Left cardiac atrium (tissue), 4 donors: ENCODE measurements at regions not wholly inside any gene's neighbourhood (a gene's known extent, or its start where the extent isn't known, plus 50 kb on each side); places are given as distances from the start of the nearest gene placed in this dataset.
"Not testable (repeated sequence)": the region's sequence is repeated elsewhere in the genome, so short reads cannot be mapped to it uniquely, and the experiment has no call there.

Source experiments
- ATAC-seq, 2 donors: fragments of 200-7000 bp; cut with Tn5 transposase; one replicate each; pipeline ENCODE4 v1.9.1; 2020; ENCODE audit warnings: mild to moderate bottlenecking in 2 of 2, moderate library complexity in 2 of 2
- DNase-seq: peaks from one replicate; pipeline ENCODE4 v3.0.0-alpha.2; 2020
- intact Hi-C, 2 donors: fragments of 100-400 bp; cut with DNase I; formaldehyde crosslinking; loops; one replicate each; pipeline versions ENCODE4 v1.14.1 to v1.15.1; 2022 to 2023
- donor health status: DM: no; HTN: yes; CAD: no.
- donor health status: DM: no; HTN: yes; CAD: no; lungs with severe emphysema.
- donor health status: DM: yes; HTN: yes; CAD: no.
- donor health status: Dilated cardiomyopathy.

- DNase-seq: no peak
- intact Hi-C loops: no loop called here
- ATAC-seq: no peak
Observed at GRCh38 chr4:160299608-160300007, 1196.7 kb downstream of the RAPGEF2 start.

- ATAC-seq (no peak), DNase-seq (no peak)
- intact Hi-C loops: no loop called here
Observed at GRCh38 chr4:160316036-160316435, 1213.2 kb downstream of the RAPGEF2 start.

GRCh38 chr4:160318567-160319220, 1215.8 kb downstream of the RAPGEF2 start:
- no peak for ATAC-seq
- intact Hi-C loops: no loop called here
- DNase-seq: no peak

- DNase-seq (no peak), ATAC-seq (no peak)
- intact Hi-C loops: no loop called here
Observed at GRCh38 chr4:160319221-160319867, 1216.5 kb downstream of the RAPGEF2 start.

GRCh38 chr4:160319868-160320260, 1217.0 kb downstream of the RAPGEF2 start:
- no peak for DNase-seq
- intact Hi-C loops: no loop called here
- no peak for ATAC-seq

- ATAC-seq: no peak
- DNase-seq: no peak
- intact Hi-C loops: no loop called here
Observed at GRCh38 chr4:160326110-160326509, 1223.2 kb downstream of the RAPGEF2 start.

- DNase-seq (no peak), ATAC-seq (no peak)
- intact Hi-C loops: no loop called here
Observed at GRCh38 chr4:160347197-160347596, 1244.3 kb downstream of the RAPGEF2 start.

GRCh38 chr4:160350944-160351343, 1248.1 kb downstream of the RAPGEF2 start:
- intact Hi-C loops: no loop called here
- ATAC-seq: no peak
- DNase-seq: no peak

GRCh38 chr4:160352637-160353036, 1249.8 kb downstream of the RAPGEF2 start:
- intact Hi-C loops: no loop called here
- ATAC-seq (no peak), DNase-seq (no peak)

GRCh38 chr4:160353548-160353947, 1250.7 kb downstream of the RAPGEF2 start:
- ATAC-seq: no peak
- intact Hi-C loops: no loop called here
- DNase-seq: no peak

- ATAC-seq: no peak
- no peak for DNase-seq
- intact Hi-C loops: no loop called here
Observed at GRCh38 chr4:160362478-160362877, 1259.6 kb downstream of the RAPGEF2 start.

GRCh38 chr4:160364217-160364616, 1261.3 kb downstream of the RAPGEF2 start:
- intact Hi-C loops: no loop called here
- DNase-seq (no peak), ATAC-seq (no peak)

- DNase-seq: not testable (repeated sequence)
Observed at GRCh38 chr4:160364665-160365064, 1261.8 kb downstream of the RAPGEF2 start.

GRCh38 chr4:160365383-160365782, 1262.5 kb downstream of the RAPGEF2 start:
- intact Hi-C loops, DNase-seq, ATAC-seq: not testable (repeated sequence)

More at GRCh38 chr4:160364665-160365064, 1261.8 kb downstream of the RAPGEF2 start:
- ATAC-seq, intact Hi-C loops: not testable (repeated sequence)

GRCh38 chr4:160370046-160370445, 1267.2 kb downstream of the RAPGEF2 start:
- intact Hi-C loops: no loop called here
- DNase-seq (no peak), ATAC-seq (no peak)

GRCh38 chr4:160371446-160371845, 1268.6 kb downstream of the RAPGEF2 start:
- ATAC-seq (no peak), DNase-seq (no peak)
- intact Hi-C loops: no loop called here

- ATAC-seq (no peak), DNase-seq (no peak)
- intact Hi-C loops: no loop called here
Observed at GRCh38 chr4:160372390-160372789, 1269.5 kb downstream of the RAPGEF2 start.

GRCh38 chr4:160373911-160374310, 1271.0 kb downstream of the RAPGEF2 start:
- intact Hi-C loops: no loop called here
- no peak for ATAC-seq
- DNase-seq: no peak

- ATAC-seq (no peak), DNase-seq (no peak)
- intact Hi-C loops: no loop called here
Observed at GRCh38 chr4:160375772-160376452, 1273.0 kb downstream of the RAPGEF2 start.

- ATAC-seq (no peak), DNase-seq (no peak)
- intact Hi-C loops: no loop called here
Observed at GRCh38 chr4:160386846-160387245, 1284.0 kb downstream of the RAPGEF2 start.

GRCh38 chr4:160399826-160400225, 1296.9 kb downstream of the RAPGEF2 start:
- ATAC-seq (no peak), DNase-seq (no peak)
- intact Hi-C loops: no loop called here
